ENCODE measurements at regions not wholly inside any gene's neighbourhood (a gene's known extent, or its start where the extent isn't known, plus 50 kb on each side); places are given as distances from the start of the nearest gene placed in this dataset.

GRCh38 chr7:42590771-42591310 is 321.0 kb downstream of the C7orf25 start:
- no peaks in the 10 kb centered on the region for H3K9me2 ChIP-seq
- H3K4me1 ChIP-seq (ENCODE audit: control insufficient read depth in 1 of 2, insufficient read depth in 2 of 2, low read depth in 1 of 2, low read length in 1 of 2), result no peaks in the 10 kb centered on the region
- no peaks in the 10 kb centered on the region for H3K79me2 ChIP-seq (ENCODE audit: insufficient read depth)
- no peaks in the 10 kb centered on the region for H3K27me3 ChIP-seq (ENCODE audit: insufficient read depth)
- no peaks in the 10 kb centered on the region for H3K9me3 ChIP-seq
- no peak overlapping the region for H3K4me2 ChIP-seq
- 3% methylated on average over 2 of the region's 2 CpGs for whole genome bisulfite sequencing (ENCODE audit: low lambda C conversion rate)
- H3F3A ChIP-seq (replicated peaks; ENCODE audit: insufficient read depth), result no peaks in the 10 kb centered on the region
- DNase-seq, result no peak
- ChIA-PET POLR2A (no interaction called here), CTCF (interaction anchor here (0.6 to 1.4 kb wide), 2 partner anchors 58 to 154 kb away, joined by 3 read pairs; no protein-coding TSS in a partner anchor)
- H3K9ac ChIP-seq, result no peak overlapping the region
- TF ChIP-seq NRF1 (IDR thresholded peaks at IDR 0.05; ENCODE audit: low read depth, low read length) (no peak), EP300 (IDR thresholded peaks at IDR 0.05; ENCODE audit: borderline replicate concordance in 1 of 2, low read depth in 1 of 2, low read length in 1 of 2) (no peak), NFIC (IDR thresholded peaks at IDR 0.05; ENCODE audit: borderline replicate concordance) (no peak), CTCF (IDR thresholded peaks at IDR 0.05) (no peak), RCOR1 (IDR thresholded peaks at IDR 0.05; ENCODE audit: low read length) (no peak), TAF1 (IDR thresholded peaks at IDR 0.05; ENCODE audit: borderline replicate concordance, low read depth, low read length) (no peak), GABPA (IDR thresholded peaks at IDR 0.05; ENCODE audit: low read depth) (no peak), MAX (IDR thresholded peaks at IDR 0.05; ENCODE audit: low read depth) (no peak), IRF3 (IDR thresholded peaks at IDR 0.05; ENCODE audit: low read depth, low read length) (no peak), EZH2phosphoT487 (IDR thresholded peaks at IDR 0.05; ENCODE audit: borderline replicate concordance, low read depth) (no peak), SMC3 (IDR thresholded peaks at IDR 0.05; ENCODE audit: low read depth, low read length) (no peak), GATA2 (CRISPR knock-in tag; IDR thresholded peaks at IDR 0.05) (no peak), TEAD4 (IDR thresholded peaks at IDR 0.05; ENCODE audit: borderline replicate concordance, insufficient read depth) (no peak), ZBTB33 (IDR thresholded peaks at IDR 0.05; ENCODE audit: borderline replicate concordance, low read depth) (no peak), JUND (IDR thresholded peaks at IDR 0.05) (no peak), FOSL2 (IDR thresholded peaks at IDR 0.05; ENCODE audit: borderline replicate concordance, low read depth) (no peak), CHD2 (IDR thresholded peaks at IDR 0.05; ENCODE audit: low read length, partially characterized antibody) (no peak)
- H3K4me3 ChIP-seq (ENCODE audit: low read depth in 2 of 2, low read length in 1 of 2), result no peak overlapping the region
- H3K36me3 ChIP-seq (replicated peaks in 1 of 2; ENCODE audit: control insufficient read depth in 1 of 2, insufficient read depth in 2 of 2, low read length in 1 of 2), result no peaks in the 10 kb centered on the region
- H3K27ac ChIP-seq (ENCODE audit: low read depth in 2 of 2, low read length in 1 of 2), result no peak overlapping the region
- no peak overlapping the region for H2AFZ ChIP-seq (ENCODE audit: low read depth)
- H4K20me1 ChIP-seq (ENCODE audit: insufficient read depth), result no peaks in the 10 kb centered on the region

All from SK-N-SH (cell line).